OCI-LY1 (cell line): ENCODE measurements at regions not wholly inside any gene's neighbourhood (a gene's known extent, or its start where the extent isn't known, plus 50 kb on each side); places are given as distances from the start of the nearest gene placed in this dataset.

ENCODE experiments used
- H2AFZ ChIP-seq: fragments of 200-600 bp; sonication (generic), shearing (Covaris generic); 2 replicates; pipeline ENCODE4 v1.6.0; 2014; ENCODE audit warnings: antibody characterized with exemption, mild to moderate bottlenecking, low read length
- H3F3A ChIP-seq: fragments of 200-600 bp; sonication (generic), shearing (Covaris generic); 2 replicates; pipeline ENCODE4 v1.6.0; 2014; ENCODE audit warnings: mild to moderate bottlenecking, antibody characterized with exemption, low read length, moderate library complexity; ENCODE audit not compliant: insufficient read depth
- H3K27ac ChIP-seq: fragments of 200-600 bp; sonication (generic); 2 replicates; pipeline ENCODE4 v1.5.1; 2014; ENCODE audit warnings: low read length, mixed run types, mild to moderate bottlenecking, low read depth; ENCODE audit not compliant: poor library complexity, severe bottlenecking
- H3K27me3 ChIP-seq: fragments of 200-600 bp; sonication (generic); 2 replicates; pipeline ENCODE4 v1.6.0; 2014; ENCODE audit warnings: antibody characterized with exemption, mild to moderate bottlenecking, low read length, moderate library complexity; ENCODE audit not compliant: insufficient read depth
- H3K36me3 ChIP-seq: fragments of 200-600 bp; sonication (generic); 2 replicates; pipeline ENCODE4 v1.6.1; 2014; ENCODE audit warnings: mild to moderate bottlenecking, antibody characterized with exemption, low read length, moderate library complexity, mixed read lengths; ENCODE audit not compliant: insufficient read depth
- H3K4me1 ChIP-seq: fragments of 200-600 bp; sonication (generic); 2 replicates; pipeline ENCODE4 v1.5.1; 2014; ENCODE audit warnings: mild to moderate bottlenecking, low read length, moderate library complexity; ENCODE audit not compliant: insufficient read depth, severe bottlenecking
- H3K4me2 ChIP-seq: fragments of 200-600 bp; sonication (generic), shearing (Covaris generic); 2 replicates; pipeline ENCODE4 v1.6.1; 2014; ENCODE audit warnings: low read length
- H3K4me3 ChIP-seq: fragments of 200-600 bp; sonication (generic); 2 replicates; pipeline ENCODE4 v1.5.1; 2014; ENCODE audit warnings: low read length, low read depth, mild to moderate bottlenecking, mixed read lengths; ENCODE audit not compliant: poor library complexity, severe bottlenecking
- H3K79me2 ChIP-seq: fragments of 200-600 bp; shearing (Covaris generic); 2 replicates; pipeline ENCODE4 v1.6.1; 2016; ENCODE audit warnings: mixed run types, low read length, mixed read lengths; ENCODE audit not compliant: insufficient read depth
- H3K9ac ChIP-seq: fragments of 200-600 bp; sonication (generic), shearing (Covaris generic); 2 replicates; pipeline ENCODE4 v1.6.1; 2014; ENCODE audit warnings: mild to moderate bottlenecking, low read length, mixed read lengths
- H3K9me2 ChIP-seq: fragments of 200-600 bp; sonication (generic), shearing (Covaris generic); 2 replicates; pipeline ENCODE4 v1.6.1; 2014; ENCODE audit warnings: low read depth, mild to moderate bottlenecking, low read length, mixed read lengths
- H3K9me3 ChIP-seq: fragments of 200-600 bp; shearing (Covaris generic); 2 replicates; pipeline ENCODE4 v1.6.1; 2014; ENCODE audit warnings: low read length, mixed read lengths
- H4K20me1 ChIP-seq: fragments of 200-600 bp; sonication (generic), shearing (Covaris generic); 2 replicates; pipeline ENCODE4 v1.6.0; 2016; ENCODE audit warnings: mild to moderate bottlenecking, low read length; ENCODE audit not compliant: insufficient read depth
- EZH2 ChIP-seq: fragments of 200-600 bp; sonication (generic), shearing (Covaris generic); IDR thresholded peaks from 2 replicates; pipeline ENCODE4 v1.8.0; 2017; ENCODE audit warnings: borderline replicate concordance, mixed run types, mild to moderate bottlenecking, antibody characterized with exemption, low read length, moderate library complexity, mixed read lengths
- TF ChIP-seq, protein P1 (sequence below): fragments of 200-600 bp; sonication (generic), shearing (Covaris generic); IDR thresholded peaks from 2 replicates; pipeline ENCODE4 v1.5.1; 2017; ENCODE audit warnings: mild to moderate bottlenecking, antibody characterized with exemption, low read length, moderate library complexity, mixed read lengths

DNA sequence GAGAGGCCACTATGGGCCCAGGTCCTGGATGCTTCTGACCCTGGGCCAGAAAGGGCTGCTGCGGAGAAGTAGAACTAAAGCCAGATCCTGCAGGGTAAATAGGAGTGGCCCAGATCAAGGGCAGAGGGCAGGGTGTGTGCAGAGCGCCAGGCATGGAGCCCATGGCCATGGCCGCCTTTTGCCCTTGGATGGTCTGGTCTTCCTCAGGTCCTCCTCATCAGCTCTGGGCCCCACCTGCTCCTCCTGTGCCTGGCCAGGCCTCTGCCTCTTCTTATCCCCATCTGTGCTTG is 277.6 kb downstream of the BRD1 start:
- Histone ChIP-seq H3K79me2 (no peaks in the 10 kb centered on the region), H3K27ac (no peak overlapping the region), H3K27me3 (no peaks in the 10 kb centered on the region), H3K9ac (no peak overlapping the region), H2AFZ (no peak overlapping the region), H3K4me1 (no peaks in the 10 kb centered on the region), H4K20me1 (no peaks in the 10 kb centered on the region), H3K4me2 (no peak overlapping the region), H3K9me3 (0 out of 2 replicates have a peak, but pooled peaks cover 3% of the 10 kb centered on the region), H3K36me3 (no peaks in the 10 kb centered on the region), H3K4me3 (no peak overlapping the region), H3K9me2 (no peaks in the 10 kb centered on the region), H3F3A (no peaks in the 10 kb centered on the region)
- TF ChIP-seq EZH2, result no peak
- TF ChIP-seq, protein P1, sequence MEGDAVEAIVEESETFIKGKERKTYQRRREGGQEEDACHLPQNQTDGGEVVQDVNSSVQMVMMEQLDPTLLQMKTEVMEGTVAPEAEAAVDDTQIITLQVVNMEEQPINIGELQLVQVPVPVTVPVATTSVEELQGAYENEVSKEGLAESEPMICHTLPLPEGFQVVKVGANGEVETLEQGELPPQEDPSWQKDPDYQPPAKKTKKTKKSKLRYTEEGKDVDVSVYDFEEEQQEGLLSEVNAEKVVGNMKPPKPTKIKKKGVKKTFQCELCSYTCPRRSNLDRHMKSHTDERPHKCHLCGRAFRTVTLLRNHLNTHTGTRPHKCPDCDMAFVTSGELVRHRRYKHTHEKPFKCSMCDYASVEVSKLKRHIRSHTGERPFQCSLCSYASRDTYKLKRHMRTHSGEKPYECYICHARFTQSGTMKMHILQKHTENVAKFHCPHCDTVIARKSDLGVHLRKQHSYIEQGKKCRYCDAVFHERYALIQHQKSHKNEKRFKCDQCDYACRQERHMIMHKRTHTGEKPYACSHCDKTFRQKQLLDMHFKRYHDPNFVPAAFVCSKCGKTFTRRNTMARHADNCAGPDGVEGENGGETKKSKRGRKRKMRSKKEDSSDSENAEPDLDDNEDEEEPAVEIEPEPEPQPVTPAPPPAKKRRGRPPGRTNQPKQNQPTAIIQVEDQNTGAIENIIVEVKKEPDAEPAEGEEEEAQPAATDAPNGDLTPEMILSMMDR, result no peak

DNA sequence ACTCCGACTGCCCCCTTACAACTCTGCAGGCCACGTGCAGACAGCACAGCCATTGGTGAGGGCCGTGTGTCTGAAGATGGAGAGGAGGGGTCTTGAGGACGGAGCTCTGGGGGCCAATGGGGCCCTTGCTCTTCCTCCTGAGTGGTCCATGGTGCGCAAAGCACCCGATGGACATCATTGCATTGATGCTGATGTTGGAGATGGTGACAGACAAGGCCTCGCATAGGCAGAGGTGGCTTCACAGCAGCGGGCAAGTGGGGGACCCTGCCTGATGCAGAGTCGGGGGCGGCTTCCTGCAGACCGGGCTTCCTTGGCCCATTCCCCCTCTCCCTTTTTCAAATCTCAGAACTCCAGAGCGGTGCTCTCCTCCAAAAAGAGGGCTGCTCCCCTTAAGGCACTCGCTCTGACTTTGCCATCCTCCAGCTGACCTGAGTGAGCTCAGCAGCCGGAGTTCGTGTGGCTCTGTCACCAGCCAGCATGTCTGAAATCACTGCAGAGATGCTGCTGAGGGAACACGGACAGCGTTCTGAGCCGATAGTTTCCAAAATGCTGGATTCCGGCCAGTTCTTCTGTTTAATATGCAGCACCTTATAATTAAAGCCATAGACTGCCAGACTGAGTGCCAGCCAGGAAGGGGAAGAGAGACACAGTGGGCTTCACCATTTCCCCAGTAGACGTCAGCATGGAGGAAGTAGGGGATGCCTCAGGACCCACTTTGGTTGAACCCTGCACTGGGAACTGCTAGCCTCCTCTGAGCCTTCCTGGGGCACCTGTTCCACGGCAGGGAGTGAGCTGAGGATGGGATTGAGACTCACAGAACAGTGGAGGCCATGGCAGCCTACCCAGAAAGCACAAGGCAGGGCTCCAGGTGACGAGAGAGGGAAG is 278.2 kb downstream of the BRD1 start:
- Histone ChIP-seq H3K4me3 (no peak overlapping the region), H3F3A (no peaks in the 10 kb centered on the region), H3K79me2 (no peaks in the 10 kb centered on the region), H2AFZ (no peak overlapping the region), H3K4me2 (no peak overlapping the region), H4K20me1 (no peaks in the 10 kb centered on the region), H3K27ac (no peak overlapping the region), H3K9me2 (no peaks in the 10 kb centered on the region), H3K4me1 (no peaks in the 10 kb centered on the region), H3K27me3 (no peaks in the 10 kb centered on the region), H3K9me3 (0 out of 2 replicates have a peak, but pooled peaks cover 3% of the 10 kb centered on the region), H3K9ac (no peak overlapping the region), H3K36me3 (no peaks in the 10 kb centered on the region)
- TF ChIP-seq, protein P1, result no peak
- TF ChIP-seq EZH2, result no peak

DNA sequence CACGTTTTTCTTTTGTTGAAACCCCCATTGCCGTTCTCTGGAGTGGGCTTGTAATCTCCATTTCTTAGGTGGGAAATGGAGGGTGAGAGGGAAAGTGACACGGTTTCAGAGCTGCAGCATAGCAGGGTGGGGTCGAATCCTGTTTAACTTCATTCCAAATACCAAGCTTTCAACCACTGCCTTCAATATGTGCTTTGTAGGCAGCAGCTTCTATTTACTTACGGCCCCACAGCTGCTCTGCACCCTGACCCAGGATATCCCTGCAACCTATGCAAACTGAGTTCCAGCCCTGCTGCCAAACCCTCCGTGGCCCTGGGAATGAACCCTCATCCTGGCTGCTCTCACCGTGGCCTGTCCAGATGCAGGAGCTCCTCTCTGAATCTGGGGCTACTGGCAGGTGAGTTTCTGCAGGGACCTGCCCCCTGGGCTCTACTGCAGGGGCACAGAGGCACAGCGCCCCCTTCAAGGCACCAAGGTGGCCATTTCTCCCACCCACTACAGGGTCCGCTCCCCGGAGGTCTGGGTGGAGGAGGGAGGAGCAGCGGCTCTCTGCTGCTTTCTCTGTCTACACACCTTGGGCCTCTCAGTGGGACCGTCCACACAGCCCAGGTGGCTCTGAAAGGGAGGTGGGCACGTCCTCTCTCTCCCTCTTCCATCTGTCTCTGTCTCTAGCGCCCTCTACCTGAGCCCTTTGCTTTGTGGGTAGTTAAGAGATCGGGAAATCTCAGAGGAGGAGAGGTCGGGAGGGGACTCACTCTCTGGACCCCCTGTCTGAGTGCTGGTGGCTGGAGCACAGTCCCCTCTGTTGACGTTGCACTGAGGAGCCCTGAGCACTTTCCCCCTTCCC is 279.1 kb downstream of the BRD1 start:
- TF ChIP-seq, protein P1, result peak; percentile 12; the same call in 1 of the 2 replicates
- TF ChIP-seq EZH2, result no peak
- H3K79me2 ChIP-seq, result no peaks in the 10 kb centered on the region

More for the DNA sequence above, 279.1 kb downstream of the BRD1 start:
- Histone ChIP-seq H3F3A (no peaks in the 10 kb centered on the region), H3K27me3 (no peaks in the 10 kb centered on the region), H3K9me2 (no peaks in the 10 kb centered on the region), H3K4me2 (no peak overlapping the region), H3K27ac (no peak overlapping the region), H2AFZ (no peak overlapping the region), H4K20me1 (no peaks in the 10 kb centered on the region), H3K9me3 (0 out of 2 replicates have a peak, but pooled peaks cover 3% of the 10 kb centered on the region), H3K9ac (no peak overlapping the region), H3K4me1 (no peaks in the 10 kb centered on the region), H3K4me3 (no peak overlapping the region), H3K36me3 (no peaks in the 10 kb centered on the region)
